HFF-Myc (cell line): ENCODE measurements at regions not wholly inside any gene's neighbourhood (a gene's known extent, or its start where the extent isn't known, plus 50 kb on each side); places are given as distances from the start of the nearest gene placed in this dataset.

ENCODE experiments used
- DNase-seq: peaks from one replicate; pipeline ENCODE4 v3.0.0-alpha.2; 2011; ENCODE audit warnings: low read depth; ENCODE audit errors: extremely low read depth
- H3K4me3 ChIP-seq: replicated peaks from 2 replicates; pipeline ENCODE4 v1.5.1; 2011; ENCODE audit warnings: low read depth, mild to moderate bottlenecking, control low read depth, low read length
- CTCF ChIP-seq: IDR thresholded peaks from 2 replicates; pipeline ENCODE4 v1.5.1; 2012; ENCODE audit warnings: mild to moderate bottlenecking, low read depth, low read length, control low read depth; ENCODE audit errors: missing control alignments

- no peak overlapping the region for H3K4me3 ChIP-seq
- DNase-seq: no peak
- TF ChIP-seq CTCF: no peak
Measured at GRCh38 chr1:232891656-232892317, 58.6 kb upstream of the NTPCR start.

- H3K4me3 ChIP-seq: no peak overlapping the region
- no peak for TF ChIP-seq CTCF
- DNase-seq: no peak
Measured at GRCh38 chr1:232893481-232894313, 56.7 kb upstream of the NTPCR start.

- TF ChIP-seq CTCF: no peak
- H3K4me3 ChIP-seq: no peak overlapping the region
- DNase-seq: no peak
Measured at GRCh38 chr1:232894436-232894835, 56.0 kb upstream of the NTPCR start.

GRCh38 chr1:232897949-232898465, 52.4 kb upstream of the NTPCR start:
- DNase-seq: no peak
- TF ChIP-seq CTCF: no peak

GRCh38 chr1:232899268-232899667, 51.1 kb upstream of the NTPCR start:
- H3K4me3 ChIP-seq: no peak overlapping the region
- TF ChIP-seq CTCF: no peak
- DNase-seq: no peak

More at GRCh38 chr1:232897949-232898465, 52.4 kb upstream of the NTPCR start:
- no peak overlapping the region for H3K4me3 ChIP-seq

- H3K4me3 ChIP-seq: no peak overlapping the region
- TF ChIP-seq CTCF: no peak
- DNase-seq: no peak
Measured at GRCh38 chr1:232899839-232900238, 50.6 kb upstream of the NTPCR start.
